Right atrium auricular region (tissue), 2 donors: ENCODE measurements at regions not wholly inside any gene's neighbourhood (a gene's known extent, or its start where the extent isn't known, plus 50 kb on each side); places are given as distances from the start of the nearest gene placed in this dataset.

Source experiments
- DNase-seq: peaks from one replicate; pipeline ENCODE4 v3.0.0-alpha.2; 2019; ENCODE audit warnings: low spot score
- H3K27ac ChIP-seq, 2 donors: fragments of 200-600 bp; sonication (generic); 1 replicate in 1 of 2; 2 replicates in 1 of 2; pipeline ENCODE4 v1.5.1; 2016 to 2019
- H3K27me3 ChIP-seq, 2 donors: fragments of 200-600 bp; sonication (generic); one replicate each; pipeline versions ENCODE4 v1.5.1 to v1.6.0; 2017 to 2019
- H3K36me3 ChIP-seq: fragments of 200-600 bp; sonication (generic); one replicate; pipeline ENCODE4 v1.5.1; 2016
- H3K4me1 ChIP-seq, 2 donors: fragments of 200-600 bp; sonication (generic); one replicate each; pipeline versions ENCODE4 v1.5.1 to v1.6.0; 2017 to 2019
- H3K4me3 ChIP-seq, 2 donors: fragments of 200-600 bp; sonication (generic); 1 replicate in 1 of 2; 2 replicates in 1 of 2; pipeline ENCODE4 v1.5.1; 2017 to 2019; ENCODE audit warnings: mild to moderate bottlenecking in 1 of 2, moderate library complexity in 1 of 2
- H3K9me3 ChIP-seq, 2 donors: fragments of 200-600 bp; sonication (generic); one replicate each; pipeline ENCODE4 v1.5.1; 2019
- CTCF ChIP-seq, 2 donors: fragments of 200-600 bp; sonication (generic); IDR thresholded peaks; one replicate each; pipeline ENCODE4 v1.5.1; 2019; ENCODE audit warnings: antibody characterized with exemption in 2 of 2

GRCh38 chr5:117299224-117299935 is 724.8 kb upstream of the SEMA6A start:
- H3K27ac ChIP-seq = no peak overlapping the region

GRCh38 chr5:117296872-117297271 is 722.2 kb upstream of the SEMA6A start:
- H3K36me3 ChIP-seq = no peaks in the 10 kb centered on the region
- no peaks in the 10 kb centered on the region for H3K4me1 ChIP-seq
- no peak for TF ChIP-seq CTCF (IDR thresholded peaks at IDR 0.05)
- DNase-seq = no peak
- no peaks in the 10 kb centered on the region for H3K27me3 ChIP-seq
- H3K27ac ChIP-seq = no peak overlapping the region
- peaks cover 0 to 9% of the 10 kb centered on the region in 2 donors for H3K9me3 ChIP-seq
- no peak overlapping the region for H3K4me3 ChIP-seq

More at GRCh38 chr5:117299224-117299935, 724.8 kb upstream of the SEMA6A start:
- H3K9me3 ChIP-seq = peaks cover 0 to 2% of the 10 kb centered on the region in 2 donors
- DNase-seq = no peak
- no peak overlapping the region for H3K4me3 ChIP-seq
- no peaks in the 10 kb centered on the region for H3K36me3 ChIP-seq
- TF ChIP-seq CTCF (IDR thresholded peaks at IDR 0.05) = no peak
- H3K4me1 ChIP-seq = no peaks in the 10 kb centered on the region
- H3K27me3 ChIP-seq = no peaks in the 10 kb centered on the region

GRCh38 chr5:117295941-117296340 is 721.3 kb upstream of the SEMA6A start:
- Histone ChIP-seq H3K4me3 (no peak overlapping the region), H3K36me3 (no peaks in the 10 kb centered on the region), H3K9me3 (peaks cover 0 to 9% of the 10 kb centered on the region in 2 donors), H3K27me3 (no peaks in the 10 kb centered on the region), H3K4me1 (no peaks in the 10 kb centered on the region), H3K27ac (no peak overlapping the region)
- no peak for TF ChIP-seq CTCF (IDR thresholded peaks at IDR 0.05)
- DNase-seq = no peak

- no peak for DNase-seq
- TF ChIP-seq CTCF (IDR thresholded peaks at IDR 0.05) = no peak
- H3K9me3 ChIP-seq = no peaks in the 10 kb centered on the region
- H3K27ac ChIP-seq = no peak overlapping the region
- H3K36me3 ChIP-seq = no peaks in the 10 kb centered on the region
- no peak overlapping the region for H3K4me3 ChIP-seq
- H3K27me3 ChIP-seq = no peaks in the 10 kb centered on the region
- no peaks in the 10 kb centered on the region for H3K4me1 ChIP-seq
Measured at GRCh38 chr5:117286813-117287212, 712.2 kb upstream of the SEMA6A start.

GRCh38 chr5:117271656-117272055 is 697.0 kb upstream of the SEMA6A start:
- DNase-seq = no peak
- Histone ChIP-seq H3K4me3 (no peak overlapping the region), H3K27me3 (no peaks in the 10 kb centered on the region), H3K9me3 (peaks cover 0 to 2% of the 10 kb centered on the region in 2 donors), H3K27ac (no peak overlapping the region), H3K36me3 (no peaks in the 10 kb centered on the region), H3K4me1 (no peaks in the 10 kb centered on the region)
- no peak for TF ChIP-seq CTCF (IDR thresholded peaks at IDR 0.05)

- H3K27me3 ChIP-seq = no peaks in the 10 kb centered on the region
- no peak overlapping the region for H3K27ac ChIP-seq
- no peak for TF ChIP-seq CTCF (IDR thresholded peaks at IDR 0.05)
- H3K4me3 ChIP-seq = no peak overlapping the region
- no peaks in the 10 kb centered on the region for H3K4me1 ChIP-seq
- H3K36me3 ChIP-seq = no peaks in the 10 kb centered on the region
- peaks cover 0 to 15% of the 10 kb centered on the region in 2 donors for H3K9me3 ChIP-seq
- DNase-seq = no peak
Measured at GRCh38 chr5:117266280-117266679, 691.7 kb upstream of the SEMA6A start.
